Astrocyte (in vitro differentiated cells and primary cell): ENCODE measurements at regions not wholly inside any gene's neighbourhood (a gene's known extent, or its start where the extent isn't known, plus 50 kb on each side); places are given as distances from the start of the nearest gene placed in this dataset.

ENCODE experiments used
- DNase-seq: peaks from one replicate; pipeline ENCODE4 v3.0.0-alpha.2; 2010; ENCODE audit warnings: low read depth
- FAIRE-seq: peaks from 2 replicates; lab custom pipeline; 2011; peaks lifted over from hg19 to GRCh38; lab: Jason Lieb, UNC
- H2AFZ ChIP-seq: 2 replicates; pipeline ENCODE4 v1.6.0; 2012; ENCODE audit warnings: low read depth, low read length, inconsistent platforms
- H3K27ac ChIP-seq: 2 replicates; pipeline ENCODE4 v1.5.1; 2011; ENCODE audit warnings: low read depth, low read length, inconsistent platforms
- H3K27me3 ChIP-seq: 2 replicates; pipeline ENCODE4 v1.6.0; 2011; ENCODE audit warnings: low read length, inconsistent platforms; ENCODE audit not compliant: insufficient read depth
- H3K36me3 ChIP-seq: 2 replicates; pipeline ENCODE4 v1.5.1; 2011; ENCODE audit warnings: low read length, inconsistent platforms; ENCODE audit not compliant: insufficient read depth
- H3K4me1 ChIP-seq: 2 replicates; pipeline ENCODE4 v1.5.1; 2011; ENCODE audit warnings: low read length, inconsistent platforms; ENCODE audit not compliant: insufficient read depth
- H3K4me2 ChIP-seq: 2 replicates; pipeline ENCODE4 v1.6.0; 2012; ENCODE audit warnings: low read length, inconsistent platforms
- H3K4me3 ChIP-seq: 2 replicates; pipeline ENCODE4 v1.5.1; 2011; ENCODE audit warnings: low read depth, mild to moderate bottlenecking, low read length, inconsistent platforms; ENCODE audit not compliant: insufficient read depth
- H3K79me2 ChIP-seq: 2 replicates; pipeline ENCODE4 v1.6.0; 2012; ENCODE audit warnings: mild to moderate bottlenecking, low read length, inconsistent platforms; ENCODE audit not compliant: insufficient read depth
- H3K9ac ChIP-seq: 2 replicates; pipeline ENCODE4 v1.6.0; 2012; ENCODE audit warnings: mild to moderate bottlenecking, low read length, inconsistent platforms
- H3K9me3 ChIP-seq: 2 replicates; pipeline ENCODE4 v1.5.1; 2012; ENCODE audit warnings: low read depth, mild to moderate bottlenecking, low read length, inconsistent platforms; ENCODE audit not compliant: insufficient read depth
- H4K20me1 ChIP-seq: 2 replicates; pipeline ENCODE4 v1.6.0; 2012; ENCODE audit warnings: low read length, inconsistent platforms; ENCODE audit not compliant: insufficient read depth
- H3K27ac Mint-ChIP-seq: one replicate; pipeline ENCODE4 v1.8.0; 2021; ENCODE audit warnings: mild to moderate bottlenecking, mixed read lengths; ENCODE audit not compliant: unreplicated experiment
- H3K27me3 Mint-ChIP-seq: one replicate; pipeline ENCODE4 v1.8.0; 2021; ENCODE audit warnings: low read depth, mixed read lengths; ENCODE audit not compliant: unreplicated experiment
- H3K36me3 Mint-ChIP-seq: one replicate; pipeline ENCODE4 v1.8.0; 2021; ENCODE audit warnings: low read depth, mixed read lengths; ENCODE audit not compliant: unreplicated experiment
- H3K4me1 Mint-ChIP-seq: one replicate; pipeline ENCODE4 v1.8.0; 2021; ENCODE audit warnings: low read depth, mixed read lengths; ENCODE audit not compliant: unreplicated experiment
- H3K4me3 Mint-ChIP-seq: one replicate; pipeline ENCODE4 v1.8.0; 2021; ENCODE audit warnings: mild to moderate bottlenecking, moderate library complexity, mixed read lengths; ENCODE audit not compliant: unreplicated experiment
- H3K9me3 Mint-ChIP-seq: one replicate; pipeline ENCODE4 v1.8.0; 2021; ENCODE audit warnings: mild to moderate bottlenecking, mixed read lengths; ENCODE audit not compliant: unreplicated experiment
- EZH2 ChIP-seq: IDR thresholded peaks from 2 replicates; pipeline ENCODE4 v1.6.1; 2012; ENCODE audit warnings: mild to moderate bottlenecking, low read length, inconsistent platforms; ENCODE audit not compliant: insufficient read depth
- TF ChIP-seq, protein P1 (sequence below): IDR thresholded peaks from 2 replicates; pipeline ENCODE4 v1.5.1; 2011; ENCODE audit warnings: low read depth, mild to moderate bottlenecking, inconsistent platforms, low read length, moderate library complexity; ENCODE audit not compliant: insufficient read depth

- no peaks in the 10 kb centered on the region for H3K4me1 ChIP-seq
- Mint-ChIP-seq H3K36me3 (peaks cover 2% of the 10 kb centered on the region), H3K27ac (no peak overlapping the region), H3K9me3 (peaks cover 16% of the 10 kb centered on the region), H3K27me3 (peaks cover 33% of the 10 kb centered on the region), H3K4me3 (no peak overlapping the region), H3K4me1 (no peaks in the 10 kb centered on the region)
- TF ChIP-seq, protein P1, sequence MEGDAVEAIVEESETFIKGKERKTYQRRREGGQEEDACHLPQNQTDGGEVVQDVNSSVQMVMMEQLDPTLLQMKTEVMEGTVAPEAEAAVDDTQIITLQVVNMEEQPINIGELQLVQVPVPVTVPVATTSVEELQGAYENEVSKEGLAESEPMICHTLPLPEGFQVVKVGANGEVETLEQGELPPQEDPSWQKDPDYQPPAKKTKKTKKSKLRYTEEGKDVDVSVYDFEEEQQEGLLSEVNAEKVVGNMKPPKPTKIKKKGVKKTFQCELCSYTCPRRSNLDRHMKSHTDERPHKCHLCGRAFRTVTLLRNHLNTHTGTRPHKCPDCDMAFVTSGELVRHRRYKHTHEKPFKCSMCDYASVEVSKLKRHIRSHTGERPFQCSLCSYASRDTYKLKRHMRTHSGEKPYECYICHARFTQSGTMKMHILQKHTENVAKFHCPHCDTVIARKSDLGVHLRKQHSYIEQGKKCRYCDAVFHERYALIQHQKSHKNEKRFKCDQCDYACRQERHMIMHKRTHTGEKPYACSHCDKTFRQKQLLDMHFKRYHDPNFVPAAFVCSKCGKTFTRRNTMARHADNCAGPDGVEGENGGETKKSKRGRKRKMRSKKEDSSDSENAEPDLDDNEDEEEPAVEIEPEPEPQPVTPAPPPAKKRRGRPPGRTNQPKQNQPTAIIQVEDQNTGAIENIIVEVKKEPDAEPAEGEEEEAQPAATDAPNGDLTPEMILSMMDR: no peak
- TF ChIP-seq EZH2: no peak
- FAIRE-seq (no peak), DNase-seq (no peak)
- H3K79me2 ChIP-seq: no peaks in the 10 kb centered on the region
- H3K27me3 ChIP-seq: peaks cover 3% of the 10 kb centered on the region
- no peaks in the 10 kb centered on the region for H3K9me3 ChIP-seq
- H3K27ac ChIP-seq: no peak overlapping the region
- H2AFZ ChIP-seq: no peak overlapping the region
- no peak overlapping the region for H3K9ac ChIP-seq
- H4K20me1 ChIP-seq: no peaks in the 10 kb centered on the region
- H3K4me2 ChIP-seq: no peak overlapping the region
- no peaks in the 10 kb centered on the region for H3K36me3 ChIP-seq
- no peak overlapping the region for H3K4me3 ChIP-seq
Measured at GRCh38 chr6:108766419-108766818, 81.8 kb upstream of the ARMC2 start.

- Mint-ChIP-seq H3K27ac (no peak overlapping the region), H3K9me3 (peaks cover 17% of the 10 kb centered on the region), H3K27me3 (peaks cover 31% of the 10 kb centered on the region), H3K4me1 (no peaks in the 10 kb centered on the region), H3K36me3 (peaks cover 2% of the 10 kb centered on the region), H3K4me3 (no peak overlapping the region)
- Histone ChIP-seq H3K27me3 (no peaks in the 10 kb centered on the region), H3K4me1 (no peaks in the 10 kb centered on the region), H3K79me2 (no peaks in the 10 kb centered on the region), H3K36me3 (no peaks in the 10 kb centered on the region), H3K9ac (no peak overlapping the region), H3K27ac (no peak overlapping the region), H3K9me3 (no peaks in the 10 kb centered on the region), H4K20me1 (no peaks in the 10 kb centered on the region), H2AFZ (no peak overlapping the region), H3K4me3 (no peak overlapping the region), H3K4me2 (no peak overlapping the region)
- DNase-seq (no peak), FAIRE-seq (no peak)
- TF ChIP-seq, protein P1: no peak
- TF ChIP-seq EZH2: no peak
Measured at GRCh38 chr6:108766886-108767285, 81.3 kb upstream of the ARMC2 start.

GRCh38 chr6:108767418-108768165 lies 80.6 kb upstream of the ARMC2 start:
- Mint-ChIP-seq H3K27me3 (peaks cover 26% of the 10 kb centered on the region), H3K4me1 (no peaks in the 10 kb centered on the region), H3K9me3 (peaks cover 17% of the 10 kb centered on the region), H3K36me3 (peaks cover 4% of the 10 kb centered on the region), H3K4me3 (no peak overlapping the region), H3K27ac (no peak overlapping the region)
- Histone ChIP-seq H3K36me3 (no peaks in the 10 kb centered on the region), H3K4me2 (no peak overlapping the region), H3K79me2 (no peaks in the 10 kb centered on the region), H3K4me3 (no peak overlapping the region), H3K27ac (no peak overlapping the region), H3K9me3 (no peaks in the 10 kb centered on the region), H3K27me3 (no peaks in the 10 kb centered on the region), H2AFZ (no peak overlapping the region), H3K9ac (no peak overlapping the region), H3K4me1 (no peaks in the 10 kb centered on the region), H4K20me1 (no peaks in the 10 kb centered on the region)
- TF ChIP-seq, protein P1: no peak
- no peak for TF ChIP-seq EZH2
- FAIRE-seq (no peak), DNase-seq (no peak)
